GM19467 (cell line): ENCODE measurements at regions not wholly inside any gene's neighbourhood (a gene's known extent, or its start where the extent isn't known, plus 50 kb on each side); places are given as distances from the start of the nearest gene placed in this dataset.

ENCODE experiments used
- ATAC-seq: cut with Tn5 transposase; IDR thresholded peaks from one replicate; pipeline ENCODE4 v1.9.1; 2021; ENCODE audit warnings: mild to moderate bottlenecking, moderate library complexity; ENCODE audit not compliant: unreplicated experiment

DNA sequence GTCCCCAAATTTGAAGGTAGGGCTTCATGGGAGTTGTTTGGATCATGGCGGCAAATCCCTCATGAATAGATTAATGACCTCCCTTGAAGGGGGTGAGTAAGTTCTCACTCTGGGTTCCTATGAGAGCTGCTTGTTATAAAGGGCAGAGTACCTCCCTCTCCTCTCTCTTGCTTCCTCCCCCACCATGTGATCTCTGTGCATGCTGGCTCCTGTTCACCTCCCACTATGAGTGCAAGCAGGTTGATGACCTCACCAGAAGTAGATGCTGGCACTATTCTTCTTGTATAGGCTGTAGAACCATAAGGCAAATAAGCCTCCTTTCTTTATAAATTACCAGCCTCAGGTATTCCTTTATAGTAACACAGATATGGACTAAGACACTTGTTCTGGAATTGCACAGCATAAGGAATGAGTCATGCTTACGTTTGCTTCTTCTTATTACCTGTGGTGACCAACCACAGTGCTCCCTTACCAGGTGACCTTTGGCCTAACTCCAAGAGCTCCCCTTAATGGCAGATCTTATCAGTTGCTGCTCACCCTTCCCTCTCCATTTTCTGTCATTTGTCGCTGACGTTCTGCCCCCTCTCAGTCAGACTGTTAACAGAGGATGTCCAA lies 559.5 kb upstream of the GCFC2 start:
- ATAC-seq = no peak

DNA sequence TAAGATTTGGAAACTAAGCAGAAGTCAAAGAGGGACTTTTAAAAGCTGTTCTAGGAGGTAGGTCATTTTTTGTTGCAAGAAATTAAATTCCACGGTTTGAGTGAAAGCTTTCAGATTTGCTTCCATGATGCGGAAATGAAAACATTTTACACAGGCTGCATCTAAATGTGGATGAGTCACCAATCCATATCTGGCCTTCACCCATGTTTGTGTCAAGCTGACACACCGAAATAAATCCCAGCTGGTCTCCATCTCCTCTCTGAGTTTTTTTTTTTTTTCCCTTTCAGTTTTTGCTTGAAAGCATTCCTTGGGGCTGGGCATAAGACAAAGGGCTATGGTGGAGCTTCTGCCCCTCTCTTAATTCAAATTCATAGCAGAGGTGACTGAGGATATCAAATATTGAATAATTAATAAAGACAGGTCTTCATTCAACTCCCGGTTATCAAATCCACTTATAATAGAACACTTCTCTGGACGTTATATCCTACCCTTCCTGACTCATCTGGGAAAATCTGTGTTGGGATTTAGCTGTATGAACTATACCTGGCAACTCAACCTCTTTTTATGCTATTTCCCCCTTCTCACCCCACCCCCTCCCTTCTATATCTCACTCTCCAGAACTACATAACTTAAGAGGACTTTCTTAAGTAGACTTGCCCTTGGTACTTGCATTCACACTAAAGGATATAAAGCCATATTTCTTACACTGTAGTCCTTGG lies 558.3 kb upstream of the GCFC2 start:
- no peak for ATAC-seq

DNA sequence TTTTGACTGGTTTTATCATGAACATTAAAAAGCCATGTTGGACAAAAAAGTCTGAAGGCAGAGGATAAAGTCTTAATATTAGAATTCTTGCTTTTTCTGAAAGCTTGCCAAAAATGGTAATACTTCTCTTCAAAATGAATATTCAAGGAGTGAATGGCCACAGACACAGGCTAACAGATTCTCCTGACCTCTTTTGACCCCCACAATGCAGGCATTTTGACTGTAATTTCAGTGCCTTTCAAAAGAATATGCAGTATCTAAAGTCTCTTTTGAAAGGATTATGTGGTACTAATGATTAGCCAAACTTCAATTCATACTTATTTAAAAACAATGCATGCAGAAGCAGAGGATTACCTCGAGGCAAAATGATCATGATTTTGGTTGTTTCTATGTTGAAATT lies 557.8 kb upstream of the GCFC2 start:
- ATAC-seq = no peak

DNA sequence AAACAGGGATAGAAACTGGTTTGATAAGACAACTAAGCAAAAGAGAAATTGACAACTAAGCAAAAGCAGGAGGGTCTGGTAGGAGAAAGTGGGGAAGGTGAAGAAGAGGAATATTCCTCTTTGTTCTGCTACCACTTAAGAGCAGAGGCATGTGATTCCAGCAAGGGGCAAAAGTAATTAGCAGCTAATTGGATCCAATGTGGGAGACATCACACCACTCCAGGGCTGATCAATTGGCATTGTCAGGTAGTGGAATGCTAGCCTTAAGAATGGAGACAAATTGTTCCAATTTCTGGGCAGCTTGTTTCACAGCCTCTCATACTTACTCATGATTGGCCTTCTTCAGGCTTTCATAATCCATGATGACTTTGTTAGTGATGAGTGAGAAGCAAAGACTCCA lies 547.1 kb upstream of the GCFC2 start:
- no peak for ATAC-seq

DNA sequence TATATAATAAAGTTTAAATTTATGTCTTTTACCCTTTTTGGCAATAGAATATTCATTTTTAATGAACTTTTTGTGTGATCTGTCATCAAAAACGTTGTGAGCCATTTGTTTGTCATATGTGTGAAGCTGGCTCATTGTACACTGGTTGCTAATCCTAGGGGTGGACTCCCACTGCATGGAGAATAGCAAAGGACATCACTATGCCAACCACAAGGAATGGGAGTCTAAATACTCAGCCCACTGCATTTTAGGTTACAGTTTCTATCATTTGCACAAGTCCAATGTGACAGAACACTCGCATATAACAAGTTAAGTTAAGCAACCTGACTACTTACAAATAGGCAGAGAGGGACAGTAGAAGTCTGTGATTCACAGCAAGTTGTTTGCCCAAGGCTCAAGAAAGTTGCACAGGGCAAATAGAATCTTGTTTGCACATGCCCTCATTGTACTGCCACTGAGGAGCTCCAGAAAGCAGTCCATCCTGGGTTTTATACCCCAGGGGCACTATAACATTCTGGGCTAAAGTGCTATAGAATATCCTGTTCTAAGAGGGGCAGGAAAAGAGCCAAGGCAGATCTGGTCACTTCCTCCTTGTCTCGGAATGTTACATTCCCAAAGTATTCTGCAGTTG lies 545.9 kb upstream of the GCFC2 start:
- no peak for ATAC-seq

DNA sequence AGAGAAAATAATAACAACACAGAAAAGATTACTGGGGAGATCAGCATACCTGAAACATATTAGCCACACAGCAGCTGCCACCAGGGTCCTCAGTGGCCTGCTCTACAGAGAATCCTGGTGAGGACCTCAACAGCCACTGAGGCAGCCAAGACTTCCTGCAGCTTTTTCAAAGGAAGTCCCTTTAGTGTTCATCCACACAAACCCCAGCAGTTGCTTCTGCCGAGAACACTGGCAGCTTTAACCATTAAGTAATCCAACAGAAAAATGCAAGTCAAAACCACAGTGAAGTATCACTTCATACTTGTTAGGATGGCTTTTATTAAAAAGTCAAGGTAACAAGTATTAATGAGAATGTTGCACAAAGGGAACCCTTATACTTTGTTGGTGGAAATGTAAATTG lies 542.0 kb upstream of the GCFC2 start:
- ATAC-seq = no peak

DNA sequence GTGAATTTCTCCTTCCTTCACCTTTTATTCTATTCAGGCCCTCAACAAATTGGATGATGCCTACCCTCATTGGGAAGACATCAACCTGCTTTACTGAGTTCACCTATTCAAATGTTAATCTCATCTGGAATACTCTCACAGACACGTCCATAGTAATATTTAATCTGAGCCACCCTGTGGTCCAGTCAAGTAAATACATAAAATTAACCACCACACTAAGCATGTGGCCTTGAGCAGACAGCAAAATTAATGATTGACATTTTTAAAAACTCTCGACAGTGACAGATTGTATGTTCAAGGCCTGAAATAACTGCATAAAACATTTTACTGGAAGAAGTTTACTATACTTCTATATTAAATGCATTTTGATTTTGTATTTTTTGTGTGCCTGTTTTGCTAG lies 540.6 kb upstream of the GCFC2 start:
- no peak for ATAC-seq

DNA sequence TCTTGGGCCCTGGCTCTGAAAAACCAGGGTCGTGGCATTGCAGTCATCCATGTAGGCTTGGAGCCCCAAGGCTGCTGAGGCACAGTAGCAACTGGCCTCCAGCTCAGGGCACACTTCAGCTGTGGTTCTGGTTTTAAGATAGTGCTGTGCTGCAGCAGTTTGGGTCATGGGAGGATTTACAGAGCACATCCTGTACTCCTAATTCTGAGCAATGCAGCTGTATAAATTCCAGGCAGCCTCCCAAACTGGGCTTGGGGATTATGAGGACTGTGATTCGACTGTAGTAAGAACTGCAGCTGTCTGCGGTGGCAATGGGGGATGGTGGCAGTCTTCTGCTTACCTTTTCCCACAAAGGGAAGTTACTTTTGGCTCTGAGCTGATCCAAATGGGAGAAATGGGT lies 536.3 kb upstream of the GCFC2 start:
- ATAC-seq = no peak

DNA sequence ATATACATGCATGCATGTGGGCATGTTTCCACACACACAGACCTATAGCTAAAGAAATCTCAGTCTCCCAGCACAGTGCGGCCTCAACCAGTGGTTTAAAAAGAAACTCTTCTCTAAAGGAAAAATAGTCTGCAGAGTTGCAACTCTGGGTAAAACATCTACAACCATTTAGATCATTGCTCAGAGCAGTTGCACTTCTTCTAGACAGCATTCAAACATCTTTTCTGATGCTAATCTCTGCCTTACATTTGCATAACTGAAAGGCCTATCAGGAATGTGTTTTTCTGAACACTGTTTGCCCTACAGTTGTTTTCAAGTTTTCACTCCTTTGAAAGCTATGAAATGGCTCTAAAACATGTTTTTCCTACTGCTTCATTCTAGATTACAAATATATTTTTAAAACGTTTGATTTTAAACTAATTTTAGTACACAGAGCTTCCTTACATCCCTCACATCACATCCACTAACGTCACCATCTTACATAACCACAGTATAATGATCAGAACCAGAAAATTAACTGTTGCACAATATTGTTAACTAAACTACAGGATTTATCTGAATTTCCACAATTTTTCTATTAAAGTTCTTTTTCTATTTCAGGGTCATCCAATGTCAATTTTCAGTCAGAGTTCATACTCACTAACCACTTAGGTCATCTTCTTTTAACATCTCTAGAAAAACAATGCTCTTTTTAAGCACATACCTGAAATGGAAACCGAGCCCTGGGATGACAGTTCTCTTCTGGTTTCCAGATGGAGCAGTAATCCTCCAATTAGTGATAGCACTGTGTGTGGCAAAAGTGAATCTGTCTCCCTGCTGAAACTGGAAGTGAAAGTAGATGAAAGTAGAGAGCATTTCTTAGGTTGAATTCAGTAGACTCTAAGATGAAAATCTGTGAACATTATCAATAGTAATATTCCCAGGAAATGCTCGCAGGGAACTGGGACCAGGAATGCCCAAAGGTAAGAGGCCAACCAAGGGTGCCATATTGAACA lies 501.6 kb upstream of the GCFC2 start:
- no peak for ATAC-seq

DNA sequence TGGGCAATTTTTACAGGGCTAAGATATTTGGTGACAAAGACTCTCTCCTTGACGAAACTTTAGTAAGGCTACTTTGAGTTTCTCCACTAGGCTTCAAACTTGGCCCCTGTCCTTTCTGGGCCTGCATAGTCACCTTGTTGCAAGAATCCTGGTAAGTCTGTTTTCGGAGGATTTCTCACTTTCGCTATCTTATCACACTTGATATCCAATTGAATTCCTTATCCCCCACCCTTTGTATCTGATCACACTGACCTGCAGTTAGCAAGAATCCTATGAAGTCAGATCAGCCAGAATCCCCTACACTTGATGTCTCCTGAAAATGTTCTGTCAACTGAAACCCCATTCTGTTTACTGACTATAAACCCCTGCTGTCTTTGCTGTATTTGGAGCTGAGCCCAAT lies 499.8 kb upstream of the GCFC2 start:
- no peak for ATAC-seq

DNA sequence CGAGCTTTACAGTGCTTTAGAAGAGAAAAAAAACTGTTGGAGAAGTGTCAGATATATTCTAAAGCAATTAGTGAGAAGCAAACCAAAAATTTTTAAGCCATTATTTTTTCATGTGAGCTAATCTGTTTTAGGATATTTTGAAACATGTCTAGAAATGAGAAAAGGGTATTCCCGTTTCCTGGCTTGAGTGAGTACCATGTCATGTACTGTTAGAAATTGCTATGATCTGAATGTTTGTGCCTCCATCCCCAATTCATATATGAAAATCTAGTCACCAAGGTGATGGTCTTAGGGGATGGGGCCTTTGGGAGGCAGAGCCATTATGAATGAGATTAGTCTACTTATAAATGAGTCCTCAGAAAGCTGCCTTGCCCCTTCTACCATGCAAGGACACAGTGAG lies 493.3 kb upstream of the GCFC2 start:
- no peak for ATAC-seq

DNA sequence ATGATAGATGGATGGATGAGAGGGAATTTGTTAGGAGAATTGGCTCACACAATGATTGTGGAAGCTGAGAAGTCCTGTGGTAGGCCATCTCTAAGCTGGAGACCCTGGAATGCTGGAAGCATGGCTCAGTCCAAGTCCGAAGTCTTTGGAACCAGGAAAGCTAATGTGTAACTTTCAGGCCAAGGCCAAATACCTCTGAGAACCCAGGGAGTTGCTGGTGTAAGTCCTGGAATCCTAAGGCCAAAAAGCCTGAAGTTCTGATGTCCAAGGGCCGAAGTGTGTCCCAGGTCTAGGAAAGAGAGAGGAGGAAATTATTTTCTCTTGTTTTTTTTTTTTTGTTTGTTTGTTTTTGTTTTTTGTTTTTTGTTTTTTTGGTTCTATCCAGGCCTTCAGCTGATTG lies 492.2 kb upstream of the GCFC2 start:
- ATAC-seq = no peak

DNA sequence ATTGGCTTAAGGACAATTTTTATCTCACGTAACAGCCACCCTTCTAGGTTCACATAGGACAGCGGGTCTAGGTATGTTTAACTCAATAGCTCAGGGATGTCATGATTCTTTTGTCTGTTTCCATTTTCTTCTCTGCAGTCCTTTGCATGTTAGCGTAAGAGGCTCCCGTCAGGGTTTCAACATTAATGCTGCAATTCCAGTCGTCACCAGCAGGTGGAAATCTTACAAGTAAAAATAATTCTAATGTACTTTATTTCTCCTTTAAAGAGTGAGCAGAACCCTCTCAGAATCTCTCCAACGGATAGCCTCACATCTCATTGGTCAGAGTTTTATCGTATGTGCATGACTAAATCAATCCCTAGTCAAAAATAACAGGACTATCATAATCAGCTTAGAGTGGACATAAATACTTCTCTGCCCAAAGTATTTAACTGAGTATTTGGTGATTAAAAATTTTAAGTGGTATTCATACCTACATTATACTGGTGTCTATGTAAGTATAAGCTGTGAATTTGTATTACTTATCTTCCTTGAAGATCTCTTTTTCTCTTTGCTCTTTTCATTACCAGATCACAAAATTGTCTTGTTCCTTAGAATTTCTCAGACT lies 487.2 kb upstream of the GCFC2 start:
- ATAC-seq = peak; percentile 54

DNA sequence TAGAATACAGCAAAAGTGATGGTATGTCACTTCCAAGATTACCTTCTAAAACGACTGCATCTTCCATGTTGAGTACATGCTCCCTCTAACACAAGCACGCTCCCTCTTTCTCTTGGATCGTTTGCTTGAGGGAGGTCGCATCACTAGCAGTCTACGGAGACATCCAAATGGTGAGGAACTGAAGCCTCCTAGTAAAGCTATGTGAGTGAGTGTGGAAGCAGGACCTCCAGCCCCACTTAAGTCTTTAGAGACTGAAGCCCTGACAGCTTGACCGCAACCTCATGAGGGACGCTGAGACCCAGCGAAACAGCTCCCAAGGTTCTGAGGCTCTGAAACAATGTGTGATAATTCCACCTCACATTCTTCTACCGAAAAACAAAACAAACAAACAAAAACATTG lies 486.7 kb upstream of the GCFC2 start:
- ATAC-seq = no peak

DNA sequence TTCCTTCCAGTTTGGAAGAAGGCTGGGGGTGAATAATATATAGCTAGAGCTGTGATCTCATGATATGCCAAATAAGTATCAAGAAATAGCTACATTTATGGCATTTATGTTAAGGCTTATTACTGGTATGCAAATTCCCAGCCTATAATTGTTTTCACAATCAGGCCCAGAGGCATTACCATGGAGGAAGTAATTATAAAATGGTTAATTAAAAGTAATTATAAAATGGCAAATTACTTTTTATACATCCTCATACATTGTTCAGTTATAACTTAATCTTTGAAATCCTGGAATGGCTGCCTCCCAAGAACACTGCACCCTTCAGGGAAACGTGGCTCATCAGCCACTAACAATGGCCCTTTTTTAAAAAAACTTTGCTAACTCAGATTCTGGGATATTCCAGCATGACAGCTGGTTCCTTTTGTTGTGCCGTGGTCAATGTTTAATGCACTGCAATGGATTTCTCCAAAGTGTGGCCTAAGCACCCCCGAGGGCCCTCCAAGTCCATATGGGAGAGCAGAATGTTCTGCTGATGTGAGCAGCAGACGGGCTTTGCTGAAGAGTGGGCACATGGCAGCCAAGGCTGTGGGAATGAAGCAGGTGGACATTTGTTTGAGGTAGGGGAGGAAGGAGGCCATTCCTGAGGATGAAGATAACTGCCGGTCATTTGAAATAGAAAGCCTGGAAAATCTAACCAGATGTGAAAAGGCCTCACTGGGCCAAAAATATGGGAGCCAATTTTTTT lies 483.5 kb upstream of the GCFC2 start:
- ATAC-seq = no peak

DNA sequence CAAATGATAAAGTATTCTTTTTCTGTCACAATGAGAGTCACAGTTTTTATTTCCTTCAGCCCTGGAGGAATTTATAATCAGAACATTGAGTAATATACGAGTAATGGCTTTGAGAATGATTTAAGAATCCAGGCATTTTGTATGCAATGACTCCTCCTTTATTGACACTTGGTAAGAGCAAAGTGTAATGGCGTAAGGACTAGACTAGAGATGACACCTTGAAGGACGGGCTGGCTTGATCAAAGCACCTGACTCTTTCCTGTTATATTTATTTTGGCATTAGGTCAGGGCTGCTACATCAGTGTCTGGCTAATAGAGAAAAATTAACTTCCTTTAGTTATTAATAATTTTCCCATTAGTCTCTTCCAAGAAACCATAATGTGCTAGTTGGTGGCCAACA lies 482.4 kb upstream of the GCFC2 start:
- no peak for ATAC-seq

DNA sequence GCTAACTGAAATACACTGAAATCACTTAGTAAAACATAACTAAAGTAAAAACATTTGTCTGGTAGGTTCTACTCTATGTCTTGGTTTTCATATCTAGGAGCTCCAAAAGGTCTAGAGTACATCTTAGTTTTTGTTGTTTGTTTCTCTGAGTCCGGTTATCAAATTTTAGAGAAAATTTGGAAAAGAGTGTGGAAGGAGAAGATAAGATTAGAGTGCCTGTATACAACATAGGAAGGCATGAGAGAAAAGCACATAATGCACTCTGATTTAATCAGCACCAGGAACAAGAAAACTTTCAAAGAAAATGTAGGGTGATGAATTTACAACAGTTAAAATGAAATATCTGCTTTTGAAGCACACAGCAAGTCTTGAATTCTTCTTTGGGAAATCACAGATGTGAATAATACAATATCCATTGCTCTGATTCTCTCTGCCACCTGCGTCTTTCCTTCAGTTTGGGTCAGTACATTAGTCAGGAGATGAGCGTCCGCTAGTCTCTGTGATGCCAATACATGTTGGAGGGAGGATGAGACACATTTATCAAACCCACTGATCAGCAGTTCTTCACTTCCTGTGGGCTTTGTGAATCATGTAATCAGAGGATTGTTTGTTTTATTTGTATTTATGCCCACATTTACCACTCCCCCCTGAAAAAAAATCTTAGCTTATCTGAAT lies 477.8 kb upstream of the GCFC2 start:
- no peak for ATAC-seq

DNA sequence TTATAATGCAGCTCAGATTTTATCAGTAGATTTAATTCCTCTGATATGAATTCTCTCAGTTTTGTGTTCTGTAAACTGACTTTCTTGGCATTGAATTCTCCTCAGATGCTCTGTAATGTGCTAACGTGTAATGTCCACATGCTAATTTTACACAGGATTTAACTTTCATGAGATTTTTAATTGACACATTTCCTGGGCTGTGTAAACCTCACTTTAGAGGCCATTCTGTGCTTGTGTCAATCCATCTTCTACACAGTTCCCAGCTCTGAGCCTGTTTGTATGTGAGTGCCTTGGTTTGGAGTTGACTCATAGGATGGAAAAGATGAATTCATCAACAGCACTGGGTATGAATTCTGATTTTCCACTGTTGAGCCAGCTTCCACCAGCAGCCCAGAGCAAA lies 476.7 kb upstream of the GCFC2 start:
- ATAC-seq = no peak

DNA sequence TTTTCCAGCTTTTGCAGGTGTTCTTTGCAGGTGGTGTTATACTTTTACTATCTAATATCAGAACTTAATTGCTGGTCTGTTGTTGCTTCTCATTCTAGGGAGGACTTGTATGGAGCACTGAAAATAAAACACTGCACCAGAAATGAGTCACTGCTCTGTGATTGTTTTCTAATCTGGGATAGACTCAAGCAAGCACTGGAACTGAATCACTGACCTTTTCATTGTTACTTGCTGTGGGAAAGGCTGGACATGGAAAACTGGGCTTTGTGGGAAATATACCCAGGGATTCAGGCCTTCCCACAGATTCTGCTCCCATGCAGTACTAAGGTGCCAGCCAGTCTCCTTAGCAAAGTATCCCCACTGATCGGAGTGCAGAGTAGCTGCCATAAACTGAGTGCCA lies 470.0 kb upstream of the GCFC2 start:
- no peak for ATAC-seq

DNA sequence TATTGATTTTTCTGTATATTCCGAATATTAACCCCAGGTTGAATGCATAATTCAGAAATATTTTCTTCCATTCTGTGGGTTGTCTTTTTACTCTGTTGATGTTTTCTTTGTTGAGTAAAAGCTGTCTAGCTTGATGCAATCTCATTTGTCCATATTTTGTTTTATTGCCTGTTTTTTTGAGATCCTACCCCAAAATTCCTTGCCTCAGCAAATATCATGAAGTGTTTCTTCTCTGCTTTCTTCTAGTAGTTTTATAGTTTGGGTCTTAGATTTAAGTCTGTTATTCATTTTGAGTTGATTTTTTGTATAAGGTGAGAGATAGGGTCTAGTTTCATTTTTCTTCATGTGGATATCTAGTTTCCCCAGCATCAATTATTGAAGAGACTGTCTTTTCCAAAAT lies 467.9 kb upstream of the GCFC2 start:
- ATAC-seq = no peak
